ENCODE measurements at regions not wholly inside any gene's neighbourhood (a gene's known extent, or its start where the extent isn't known, plus 50 kb on each side); places are given as distances from the start of the nearest gene placed in this dataset.

- dilution Hi-C loops (cut with HindIII; ENCODE audit: low sequenced_read_pairs, unreplicated experiment) = no loop called here
- no peak for ATAC-seq (ENCODE audit: low read depth)
- no peaks in the 10 kb centered on the region for H3K9me3 ChIP-seq (ENCODE audit: control insufficient read depth, insufficient read depth, low read length)
- H2BK5ac ChIP-seq (ENCODE audit: low read depth, low read length, poor library complexity, severe bottlenecking) = no peak overlapping the region
- H4K91ac ChIP-seq (ENCODE audit: insufficient read depth, low read depth, low read length) = no peak overlapping the region
- H4K20me1 ChIP-seq (ENCODE audit: insufficient read depth, low read length) = no peaks in the 10 kb centered on the region
- H3K79me1 ChIP-seq (ENCODE audit: low read depth in 1 of 2, low read length in 2 of 2) = no peaks in the 10 kb centered on the region
- H4K8ac ChIP-seq (ENCODE audit: low read depth in 2 of 2, low read length in 2 of 2) = no peak overlapping the region
- no TSS peak for BruUV-seq (replicated peaks)
- WGBS, 2 experiments (ENCODE audit: extremely low coverage in 2 of 2, insufficient read length in 1 of 2) = no CpG with 5 or more reads among the region's 2 CpGs
- no peaks in the 10 kb centered on the region for H3K9me1 ChIP-seq (ENCODE audit: insufficient read depth, low read length)
- H3K36me3 ChIP-seq (ENCODE audit: control insufficient read depth, insufficient read depth, low read length) = no peaks in the 10 kb centered on the region
- ChIA-PET CTCF (no interaction called here), POLR2A (ENCODE audit: unreplicated experiment) (no interaction called here)
- no peaks in the 10 kb centered on the region for H3K27me3 ChIP-seq (ENCODE audit: control insufficient read depth, insufficient read depth, low read length)
- no peak overlapping the region for H3K27ac ChIP-seq (ENCODE audit: insufficient read depth, low read length)
- no peak overlapping the region for H3K14ac ChIP-seq (replicated peaks; ENCODE audit: low read depth, low read length)
- in situ Hi-C loops (cut with MboI; ENCODE audit: low sequenced_read_pairs) = no loop called here
- no peak overlapping the region for H4K5ac ChIP-seq (ENCODE audit: low read depth, low read length)
- no peak overlapping the region for H3K18ac ChIP-seq (ENCODE audit: low read depth, low read length)
- H3K4ac ChIP-seq (ENCODE audit: low read depth, low read length) = no peak overlapping the region
- H3K9ac ChIP-seq (ENCODE audit: low read depth, low read length) = no peak overlapping the region
- no peak overlapping the region for H3K23ac ChIP-seq (ENCODE audit: low read depth, low read length)
- TF ChIP-seq NFE2L2 (IDR thresholded peaks at IDR 0.05; ENCODE audit: low read depth, low read length) (no peak), SMC3 (IDR thresholded peaks at IDR 0.05; ENCODE audit: low read depth, low read length) (no peak), FOS (IDR thresholded peaks at IDR 0.05; ENCODE audit: low read depth, low read length) (no peak), USF2 (IDR thresholded peaks at IDR 0.05; ENCODE audit: low read depth, low read length) (no peak), RFX5 (IDR thresholded peaks at IDR 0.05; ENCODE audit: low read depth, low read length) (no peak), MAFK (IDR thresholded peaks at IDR 0.05; ENCODE audit: low read depth, low read length) (no peak), MXI1 (IDR thresholded peaks at IDR 0.05; ENCODE audit: borderline replicate concordance, low read depth, low read length) (no peak), ELK1 (IDR thresholded peaks at IDR 0.05; ENCODE audit: borderline replicate concordance, low read depth, low read length) (no peak), POLR2A (IDR thresholded peaks at IDR 0.05; ENCODE audit: low read depth, low read length) (no peak), RAD21 (IDR thresholded peaks at IDR 0.05; ENCODE audit: low read length) (no peak), CEBPB (IDR thresholded peaks at IDR 0.05; ENCODE audit: low read depth, low read length) (no peak), RCOR1 (IDR thresholded peaks at IDR 0.05; ENCODE audit: insufficient replicate concordance, low read length) (no peak), CTCF (conservative IDR thresholded peaks at IDR 0.05; ENCODE audit: low read depth, low read length) (no peak), BHLHE40 (IDR thresholded peaks at IDR 0.05; ENCODE audit: low read depth, low read length) (no peak), CHD1 (IDR thresholded peaks at IDR 0.05; ENCODE audit: low read depth, low read length) (no peak), MAZ (IDR thresholded peaks at IDR 0.05; ENCODE audit: borderline replicate concordance, low read depth, low read length) (no peak)
- no peaks in the 10 kb centered on the region for H3K4me1 ChIP-seq (ENCODE audit: control insufficient read depth, insufficient read depth, low read length)
- H2AK9ac ChIP-seq (replicated peaks; ENCODE audit: low read depth, low read length, poor library complexity) = no peak overlapping the region
- H2AK5ac ChIP-seq (ENCODE audit: low read depth, low read length) = no peak overlapping the region
- H3K4me2 ChIP-seq (ENCODE audit: low read depth, low read length) = no peak overlapping the region
- H2BK120ac ChIP-seq (ENCODE audit: low read depth, low read length) = no peak overlapping the region
- no peak overlapping the region for H2AFZ ChIP-seq (replicated peaks; ENCODE audit: low read length, poor library complexity)
- intact Hi-C loops (cut with micrococcal nuclease) = no loop called here
- H3K56ac ChIP-seq (ENCODE audit: extremely low read depth, insufficient read depth, low read length) = no peak overlapping the region
- H2BK15ac ChIP-seq (ENCODE audit: low read depth, low read length) = no peak overlapping the region
- no peak overlapping the region for H2BK20ac ChIP-seq (ENCODE audit: low read depth, low read length)
- DNase-seq = no peak
- no peak overlapping the region for H3K4me3 ChIP-seq (ENCODE audit: insufficient read depth, low read depth, low read length)
These were observed 185.5 kb upstream of the SOX9 start for GRCh38 chr17:71935341-71935740.

Data from IMR-90 (cell line).